H9 (cell line): ENCODE measurements at regions not wholly inside any gene's neighbourhood (a gene's known extent, or its start where the extent isn't known, plus 50 kb on each side); places are given as distances from the start of the nearest gene placed in this dataset.

Experiments
- DNase-seq: peaks from one replicate; pipeline ENCODE4 v3.0.0-alpha.2; 2017
- H2AFZ ChIP-seq: one replicate; pipeline ENCODE4 v1.6.1; 2013; ENCODE audit warnings: mild to moderate bottlenecking, low read length, control low read depth, moderate library complexity
- H2AK5ac ChIP-seq: 2 replicates; pipeline ENCODE4 v1.6.1; 2013; ENCODE audit warnings: low read length, control low read depth, mixed read lengths; ENCODE audit not compliant: insufficient read length
- H2BK120ac ChIP-seq: one replicate; pipeline ENCODE4 v1.6.1; 2013; ENCODE audit warnings: low read depth, mild to moderate bottlenecking, low read length, control low read depth, inconsistent platforms; ENCODE audit not compliant: poor library complexity, severe bottlenecking
- H2BK12ac ChIP-seq: 2 replicates; pipeline ENCODE4 v1.6.1; 2013; ENCODE audit warnings: low read length, control low read depth, mixed read lengths, low read depth; ENCODE audit not compliant: insufficient read length
- H2BK15ac ChIP-seq: 2 replicates; pipeline ENCODE4 v1.6.1; 2013; ENCODE audit warnings: low read depth, low read length, control low read depth
- H2BK20ac ChIP-seq: one replicate; pipeline ENCODE4 v1.6.1; 2013; ENCODE audit warnings: low read depth, mild to moderate bottlenecking, low read length, control low read depth, inconsistent platforms; ENCODE audit not compliant: poor library complexity, severe bottlenecking
- H2BK5ac ChIP-seq: 2 replicates; pipeline ENCODE4 v1.6.1; 2013; ENCODE audit warnings: low read length, control low read depth, mixed read lengths; ENCODE audit not compliant: insufficient read length
- H3K14ac ChIP-seq: 2 replicates; pipeline ENCODE4 v1.6.1; 2013; ENCODE audit warnings: low read length, control low read depth; ENCODE audit not compliant: insufficient read depth
- H3K18ac ChIP-seq: 2 replicates; pipeline ENCODE4 v1.6.1; 2013; ENCODE audit warnings: low read depth, mild to moderate bottlenecking, mixed read lengths, low read length, control low read depth; ENCODE audit not compliant: insufficient read length
- H3K23ac ChIP-seq: 2 replicates; pipeline ENCODE4 v1.6.1; 2013; ENCODE audit warnings: low read length, control low read depth, mixed read lengths, low read depth; ENCODE audit not compliant: insufficient read length
- H3K23me2 ChIP-seq: 2 replicates; pipeline ENCODE4 v1.6.1; 2013; ENCODE audit warnings: low read depth, mild to moderate bottlenecking, mixed read lengths, low read length, control low read depth; ENCODE audit not compliant: insufficient read length, poor library complexity, severe bottlenecking
- H3K27ac ChIP-seq: 2 replicates; pipeline ENCODE4 v1.5.1; 2013; ENCODE audit warnings: low read length, control low read depth, mixed read lengths, low read depth; ENCODE audit not compliant: insufficient read length
- H3K27me3 ChIP-seq: 2 replicates; pipeline ENCODE4 v1.6.1; 2013; ENCODE audit warnings: low read length, control low read depth, inconsistent platforms; ENCODE audit not compliant: insufficient read depth
- H3K4ac ChIP-seq: 2 replicates; pipeline ENCODE4 v1.6.1; 2013; ENCODE audit warnings: low read depth, mild to moderate bottlenecking, control low read depth, inconsistent platforms, low read length, moderate library complexity
- H3K4me1 ChIP-seq: 2 replicates; pipeline ENCODE4 v1.6.1; 2013; ENCODE audit warnings: low read length, control low read depth, inconsistent platforms; ENCODE audit not compliant: insufficient read depth
- H3K4me2 ChIP-seq: 2 replicates; pipeline ENCODE4 v1.6.1; 2013; ENCODE audit warnings: low read length, control low read depth, mixed read lengths; ENCODE audit not compliant: insufficient read length, insufficient read depth
- H3K56ac ChIP-seq: 2 replicates; pipeline ENCODE4 v1.6.1; 2013; ENCODE audit warnings: low read depth, mild to moderate bottlenecking, mixed read lengths, low read length, control low read depth; ENCODE audit not compliant: insufficient read length
- H3K79me1 ChIP-seq: 2 replicates; pipeline ENCODE4 v1.6.1; 2013; ENCODE audit warnings: low read depth, mild to moderate bottlenecking, moderate library complexity, low read length, control low read depth, inconsistent platforms; ENCODE audit not compliant: insufficient read depth, poor library complexity, severe bottlenecking
- H3K79me2 ChIP-seq: 2 replicates; pipeline ENCODE4 v1.6.1; 2013; ENCODE audit warnings: low read length, control low read depth, inconsistent platforms; ENCODE audit not compliant: insufficient read depth
- H3K9ac ChIP-seq: 2 replicates; pipeline ENCODE4 v1.6.1; 2013; ENCODE audit warnings: low read length, control low read depth, mixed read lengths; ENCODE audit not compliant: insufficient read length; ENCODE audit errors: extremely low read depth
- H3K9me3 ChIP-seq: one replicate; pipeline ENCODE4 v1.6.1; 2013; ENCODE audit warnings: low read depth, low read length, inconsistent platforms; ENCODE audit not compliant: control insufficient read depth
- H3T11ph ChIP-seq: one replicate; pipeline ENCODE4 v1.6.1; 2013; ENCODE audit warnings: mild to moderate bottlenecking, low read length, control low read depth, inconsistent platforms
- H4K20me1 ChIP-seq: one replicate; pipeline ENCODE4 v1.6.1; 2013; ENCODE audit not compliant: control insufficient read depth, insufficient read length, insufficient read depth
- H4K5ac ChIP-seq: 2 replicates; pipeline ENCODE4 v1.6.1; 2013; ENCODE audit warnings: low read depth, mild to moderate bottlenecking, mixed read lengths, low read length, control low read depth; ENCODE audit not compliant: insufficient read length
- H4K8ac ChIP-seq: replicated peaks from 2 replicates; pipeline ENCODE4 v1.6.1; 2013; ENCODE audit warnings: low read length, control low read depth, mixed read lengths, low read depth; ENCODE audit not compliant: insufficient read length
- H4K91ac ChIP-seq: 2 replicates; pipeline ENCODE4 v1.6.1; 2013; ENCODE audit warnings: low read depth, mild to moderate bottlenecking, moderate library complexity, mixed read lengths, low read length, control low read depth; ENCODE audit not compliant: insufficient read length
- H3K27ac Mint-ChIP-seq, 3 experiments: 2 replicates in 2 of 3; 3 replicates in 1 of 3; pipeline ENCODE4 v1.8.0; 2020 to 2021; ENCODE audit warnings: mixed read lengths in 3 of 3, mild to moderate bottlenecking in 1 of 3, moderate library complexity in 1 of 3
- H3K27me3 Mint-ChIP-seq: 2 replicates; pipeline ENCODE4 v1.8.0; 2021; ENCODE audit warnings: low read depth, mild to moderate bottlenecking, moderate library complexity, mixed read lengths
- H3K36me3 Mint-ChIP-seq, 3 experiments: 2 replicates in 2 of 3; 3 replicates in 1 of 3; pipeline ENCODE4 v1.8.0; 2020 to 2021; ENCODE audit warnings: low read depth in 3 of 3, mixed read lengths in 3 of 3; ENCODE audit not compliant: insufficient read depth in 1 of 3
- H3K4me1 Mint-ChIP-seq, 2 experiments: 2 replicates each; pipeline ENCODE4 v1.8.0; 2020; ENCODE audit warnings: mixed read lengths in 2 of 2
- H3K4me3 Mint-ChIP-seq, 2 experiments: 2 replicates in 1 of 2; 3 replicates in 1 of 2; pipeline ENCODE4 v1.8.0; 2020 to 2021; ENCODE audit warnings: mild to moderate bottlenecking in 2 of 2, mixed read lengths in 2 of 2, moderate library complexity in 1 of 2
- H3K9me3 Mint-ChIP-seq, 2 experiments: 2 replicates in 1 of 2; 3 replicates in 1 of 2; pipeline ENCODE4 v1.8.0; 2020; ENCODE audit warnings: mild to moderate bottlenecking in 2 of 2, mixed read lengths in 2 of 2, moderate library complexity in 1 of 2
- WGBS: extraction: QIAGEN DNeasy Blood & Tissue Kit; methylation state at CpG from one replicate; pipeline ENCODE4 v1.1.7; 2013; ENCODE audit warnings: missing lambda C conversion rate, low lambda C conversion rate, mixed read lengths; ENCODE audit not compliant: insufficient read length; ENCODE audit errors: extremely low coverage; 5-methylcytosine and 5-hydroxymethylcytosine counted together
- TF ChIP-seq, protein P1 (sequence below): fragments of 200-600 bp; sonication (generic); conservative IDR thresholded peaks from 3 replicates; pipeline ENCODE4 v1.8.0; 2021; ENCODE audit warnings: antibody characterized with exemption, mild to moderate bottlenecking

DNA sequence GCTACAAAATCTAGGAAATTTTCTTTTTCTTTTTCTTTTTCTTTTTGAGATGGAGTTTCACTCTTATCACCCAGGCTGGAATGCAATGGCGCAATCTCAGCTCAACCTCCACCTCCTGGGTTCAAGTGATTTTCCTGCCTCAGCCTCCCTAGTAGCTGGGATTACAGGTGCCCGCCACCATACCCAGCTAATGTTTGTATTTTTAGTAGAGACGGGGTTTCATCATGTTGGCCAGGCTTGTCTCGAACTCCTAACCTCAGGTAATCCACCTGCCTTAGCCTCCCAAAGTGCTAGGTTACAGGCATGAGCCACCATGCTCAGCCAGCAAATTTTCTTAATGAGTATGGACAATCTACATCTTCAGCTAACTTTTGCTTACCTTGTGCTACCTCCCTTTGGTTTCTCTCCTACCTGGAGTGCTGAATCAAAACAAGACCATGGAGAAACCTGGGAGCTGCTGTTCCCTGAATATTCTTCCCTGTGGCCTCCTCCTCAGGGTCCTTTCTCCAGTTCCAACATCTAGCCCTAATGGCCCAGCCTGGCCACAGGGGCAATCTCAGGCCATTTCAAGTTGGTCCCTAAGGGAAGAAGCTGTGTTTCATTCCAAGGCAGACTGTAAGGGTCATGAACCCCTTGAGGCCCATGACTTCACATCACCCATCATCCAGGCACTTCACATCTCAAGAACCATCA, 74.6 kb upstream of the EGLN3 start:
- peaks cover 0 to 3% (median 0%) of the 10 kb centered on the region in 3 experiments; a peak in 2 of 7 replicates for H3K36me3 Mint-ChIP-seq
- H2BK20ac ChIP-seq, result no peak overlapping the region
- no peak overlapping the region for H3K23ac ChIP-seq
- H3K4me1 Mint-ChIP-seq, result peaks cover 3 to 9% of the 10 kb centered on the region in 2 experiments
- H3K9me3 Mint-ChIP-seq, result peaks cover 0 to 3% of the 10 kb centered on the region in 2 experiments; a peak in 2 of 5 replicates
- no peak overlapping the region for H3K27ac ChIP-seq
- H3K14ac ChIP-seq, result no peak overlapping the region
- no peak overlapping the region for H4K5ac ChIP-seq
- no peak overlapping the region for H2BK12ac ChIP-seq
- H3K4me1 ChIP-seq, result peaks cover 3% of the 10 kb centered on the region; the same call in 1 of the 2 replicates
- no peak for DNase-seq
- TF ChIP-seq, protein P1, sequence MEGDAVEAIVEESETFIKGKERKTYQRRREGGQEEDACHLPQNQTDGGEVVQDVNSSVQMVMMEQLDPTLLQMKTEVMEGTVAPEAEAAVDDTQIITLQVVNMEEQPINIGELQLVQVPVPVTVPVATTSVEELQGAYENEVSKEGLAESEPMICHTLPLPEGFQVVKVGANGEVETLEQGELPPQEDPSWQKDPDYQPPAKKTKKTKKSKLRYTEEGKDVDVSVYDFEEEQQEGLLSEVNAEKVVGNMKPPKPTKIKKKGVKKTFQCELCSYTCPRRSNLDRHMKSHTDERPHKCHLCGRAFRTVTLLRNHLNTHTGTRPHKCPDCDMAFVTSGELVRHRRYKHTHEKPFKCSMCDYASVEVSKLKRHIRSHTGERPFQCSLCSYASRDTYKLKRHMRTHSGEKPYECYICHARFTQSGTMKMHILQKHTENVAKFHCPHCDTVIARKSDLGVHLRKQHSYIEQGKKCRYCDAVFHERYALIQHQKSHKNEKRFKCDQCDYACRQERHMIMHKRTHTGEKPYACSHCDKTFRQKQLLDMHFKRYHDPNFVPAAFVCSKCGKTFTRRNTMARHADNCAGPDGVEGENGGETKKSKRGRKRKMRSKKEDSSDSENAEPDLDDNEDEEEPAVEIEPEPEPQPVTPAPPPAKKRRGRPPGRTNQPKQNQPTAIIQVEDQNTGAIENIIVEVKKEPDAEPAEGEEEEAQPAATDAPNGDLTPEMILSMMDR, result no peak
- H3K9me3 ChIP-seq, result no peaks in the 10 kb centered on the region
- no peaks in the 10 kb centered on the region for H3K79me1 ChIP-seq
- H3K9ac ChIP-seq, result no peak overlapping the region
- no peak overlapping the region for H2BK120ac ChIP-seq
- no peaks in the 10 kb centered on the region for H3K23me2 ChIP-seq
- no peak overlapping the region for H2BK5ac ChIP-seq
- no peak overlapping the region for H4K8ac ChIP-seq
- no peak overlapping the region for H3K18ac ChIP-seq
- no peak overlapping the region for H3T11ph ChIP-seq
- H2AK5ac ChIP-seq, result no peak overlapping the region
- no peak overlapping the region for H2BK15ac ChIP-seq
- no peaks in the 10 kb centered on the region for H4K20me1 ChIP-seq
- H3K4me2 ChIP-seq, result no peak overlapping the region
- WGBS, result no CpG with 5 or more reads among the region's 4 CpGs
- H3K27me3 ChIP-seq, result no peaks in the 10 kb centered on the region
- H3K4ac ChIP-seq, result no peak overlapping the region
- H3K4me3 Mint-ChIP-seq, result no peak overlapping the region
- no peak overlapping the region for H2AFZ ChIP-seq
- no peak overlapping the region for H3K56ac ChIP-seq
- no peak overlapping the region; a peak in 1 of 7 replicates for H3K27ac Mint-ChIP-seq
- no peak overlapping the region for H4K91ac ChIP-seq
- H3K27me3 Mint-ChIP-seq, result no peaks in the 10 kb centered on the region; the same call in 1 of the 2 replicates
- no peaks in the 10 kb centered on the region for H3K79me2 ChIP-seq
